GM18873 (cell line): ENCODE measurements at regions not wholly inside any gene's neighbourhood (a gene's known extent, or its start where the extent isn't known, plus 50 kb on each side); places are given as distances from the start of the nearest gene placed in this dataset.
A peak's percentile ranks its signal among the peaks of the same experiment; 100 is the strongest.
"Not testable (repeated sequence)": the region's sequence is repeated elsewhere in the genome, so short reads cannot be mapped to it uniquely, and the experiment has no call there.

Experiments
- ATAC-seq: cut with Tn5 transposase; IDR thresholded peaks from one replicate; pipeline ENCODE4 v1.9.1; 2021; ENCODE audit warnings: mild to moderate bottlenecking, moderate library complexity, moderate number of reproducible peaks; ENCODE audit not compliant: unreplicated experiment, low FRiP score

DNA sequence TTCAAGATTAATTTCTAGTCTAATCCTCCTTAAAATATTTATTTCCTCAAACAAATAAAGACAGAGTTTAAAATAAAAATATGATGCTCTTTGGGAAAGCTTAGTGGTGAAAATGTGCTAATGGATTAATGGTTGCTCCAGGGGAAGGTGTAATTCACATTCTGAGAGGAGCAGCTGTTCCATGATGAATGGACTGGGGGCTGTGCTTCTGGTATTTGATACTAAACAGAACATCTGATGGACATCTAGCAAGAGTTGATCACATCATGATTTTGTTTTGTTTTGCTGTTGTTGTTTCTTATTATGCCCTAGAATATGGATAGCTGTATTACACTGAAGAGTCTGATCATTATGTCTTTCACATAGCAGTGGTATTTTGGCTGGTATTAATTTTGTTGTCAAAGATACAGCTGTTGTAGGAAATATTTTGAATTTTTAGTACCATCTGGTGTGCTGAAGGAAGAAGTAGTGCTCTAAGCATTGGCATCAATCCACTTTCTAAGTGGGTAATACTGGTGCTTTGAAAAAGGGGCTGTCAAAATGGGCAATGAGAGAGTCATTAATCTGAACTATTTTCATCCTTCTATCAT is 296.4 kb downstream of the ADAMTS20 start:
- no peak for ATAC-seq

DNA sequence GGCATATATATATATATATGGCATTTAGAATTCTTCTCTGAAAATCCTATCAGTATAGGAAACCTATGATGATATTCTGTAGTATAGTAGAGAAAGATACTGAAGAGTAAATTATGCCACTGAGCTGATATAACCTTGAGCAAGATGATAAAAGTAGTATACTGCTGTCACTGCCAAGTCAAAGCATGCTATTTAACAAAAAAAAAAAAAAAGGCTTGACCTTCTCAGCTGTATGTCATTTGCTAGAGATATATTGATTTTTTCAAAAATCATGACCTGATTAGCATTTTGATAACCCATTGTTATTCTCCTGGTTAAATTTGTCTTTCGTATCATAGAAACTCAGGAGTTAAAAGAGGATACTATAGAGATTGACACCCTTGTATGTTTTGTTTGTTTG is 299.4 kb downstream of the ADAMTS20 start:
- ATAC-seq: no peak

DNA sequence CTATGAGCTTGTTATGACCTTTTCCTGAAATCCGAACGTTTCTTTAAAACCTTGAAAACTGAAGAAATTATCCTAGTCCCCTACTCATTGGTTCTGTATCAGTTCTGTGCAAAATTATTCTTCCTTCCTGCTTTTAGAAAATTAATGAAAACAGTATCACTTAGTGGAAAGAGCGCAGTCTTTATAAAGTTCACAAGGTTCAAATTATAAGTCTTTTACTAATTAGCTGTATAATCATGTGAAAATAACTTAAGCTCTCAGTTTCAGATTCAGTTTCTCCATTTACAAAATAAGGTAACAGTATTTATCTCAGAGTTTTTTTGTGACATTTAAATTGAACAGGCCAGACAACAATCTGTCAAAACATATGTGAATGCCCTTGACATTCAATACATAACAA is 306.1 kb downstream of the ADAMTS20 start:
- no peak for ATAC-seq

DNA sequence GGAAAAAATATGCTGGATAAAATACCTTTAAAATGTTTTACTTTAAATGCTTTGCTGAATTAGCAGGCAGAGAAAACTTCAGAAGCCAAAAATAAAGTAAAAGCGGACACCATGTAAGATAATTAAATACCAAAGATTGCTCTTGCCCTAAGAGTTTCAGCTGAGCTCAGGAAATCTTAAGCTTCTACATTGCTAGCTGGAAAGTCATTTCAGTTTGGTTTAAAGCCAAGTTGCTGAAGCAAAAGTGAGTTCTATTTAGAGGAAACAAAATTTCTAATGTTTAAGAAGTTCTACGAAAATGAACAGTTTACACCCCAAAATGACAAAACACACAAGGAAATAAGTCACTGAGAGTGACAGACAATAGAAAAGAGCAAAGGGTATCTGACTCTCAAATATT is 310.0 kb downstream of the ADAMTS20 start:
- no peak for ATAC-seq

DNA sequence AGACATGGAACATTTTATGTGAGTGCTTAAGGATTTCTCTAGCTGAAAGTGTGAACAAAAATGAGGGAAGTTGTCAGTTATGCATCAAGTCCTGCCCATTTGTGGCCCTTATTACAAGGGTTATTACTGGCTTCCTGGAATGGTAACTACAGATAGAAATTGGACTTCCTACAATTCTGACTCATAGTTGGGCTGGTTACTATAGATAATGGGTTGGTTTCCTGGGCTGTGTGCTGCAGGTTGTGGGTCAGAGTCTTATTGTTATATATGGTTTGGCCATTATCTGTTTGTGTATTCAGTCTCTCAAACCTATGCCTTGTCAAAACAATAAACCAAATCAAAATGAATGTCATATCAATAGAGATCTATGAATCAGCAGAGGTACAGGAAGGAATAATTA is 313.7 kb downstream of the ADAMTS20 start:
- no peak for ATAC-seq

DNA sequence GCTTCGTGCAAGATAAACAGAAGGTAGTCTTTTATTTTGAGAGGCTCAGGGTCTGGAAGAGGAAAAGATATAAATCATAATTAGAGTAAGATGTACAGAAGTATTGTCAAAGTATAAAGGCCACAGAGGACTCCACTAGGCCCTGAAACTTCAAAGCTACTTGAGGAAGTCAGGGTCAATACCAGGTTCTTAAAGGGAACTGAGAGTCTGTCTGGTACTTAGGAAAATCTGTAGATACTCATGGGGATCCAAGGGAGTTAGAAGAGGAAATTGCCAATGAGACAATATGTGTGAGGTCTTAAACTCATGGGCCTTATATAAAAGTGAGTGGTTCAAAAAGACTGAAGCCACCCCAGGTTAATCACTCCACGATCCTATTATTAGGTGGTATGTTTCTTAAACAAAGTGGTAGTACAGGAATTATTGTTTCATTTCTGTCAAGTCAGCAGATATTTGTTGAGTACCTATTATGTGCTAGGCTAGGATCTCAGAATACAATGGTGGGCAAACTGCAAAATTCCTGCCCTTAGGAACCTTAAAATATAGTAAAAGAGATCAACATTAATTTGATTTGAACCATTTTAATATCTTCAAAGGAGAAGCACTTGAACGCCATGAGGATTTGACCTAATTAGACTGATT is 314.6 kb downstream of the ADAMTS20 start:
- ATAC-seq: no peak

DNA sequence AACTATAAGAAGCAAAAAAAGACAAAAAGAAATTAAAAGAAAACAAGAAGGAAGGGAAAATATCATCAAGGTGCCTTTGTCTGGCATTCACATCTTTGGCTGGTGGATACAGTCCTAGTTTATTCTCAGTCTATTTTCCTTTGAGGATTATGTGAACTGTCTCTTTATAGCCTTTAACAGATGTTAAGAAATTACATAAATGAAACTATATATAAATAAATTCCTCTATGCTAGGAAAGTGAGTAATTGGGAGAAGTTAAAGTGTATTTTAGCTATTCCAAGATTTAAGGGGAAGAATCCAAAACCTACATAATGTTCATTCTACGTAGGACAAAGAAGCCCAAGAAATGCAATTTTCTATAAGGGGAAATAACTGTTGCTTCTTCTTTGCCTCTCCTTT is 316.3 kb downstream of the ADAMTS20 start:
- no peak for ATAC-seq

DNA sequence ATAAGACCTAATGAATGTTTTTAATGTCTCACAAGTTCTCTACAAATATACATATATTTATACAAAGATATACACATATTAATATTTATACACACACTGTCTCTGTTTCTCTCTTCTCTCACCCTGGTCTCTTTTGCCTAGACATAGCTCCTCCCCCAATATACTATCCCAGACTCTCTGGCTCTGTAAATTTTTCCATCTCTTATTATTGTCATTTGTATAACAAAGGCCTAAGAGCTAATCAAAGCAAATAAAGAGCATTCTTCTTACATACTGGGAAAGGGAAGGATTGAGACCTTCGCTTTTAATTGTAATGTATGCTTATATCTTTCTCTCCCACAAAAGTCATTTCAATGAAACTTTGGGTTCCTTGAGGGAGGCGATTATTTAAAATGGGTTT is 318.1 kb downstream of the ADAMTS20 start:
- no peak for ATAC-seq

DNA sequence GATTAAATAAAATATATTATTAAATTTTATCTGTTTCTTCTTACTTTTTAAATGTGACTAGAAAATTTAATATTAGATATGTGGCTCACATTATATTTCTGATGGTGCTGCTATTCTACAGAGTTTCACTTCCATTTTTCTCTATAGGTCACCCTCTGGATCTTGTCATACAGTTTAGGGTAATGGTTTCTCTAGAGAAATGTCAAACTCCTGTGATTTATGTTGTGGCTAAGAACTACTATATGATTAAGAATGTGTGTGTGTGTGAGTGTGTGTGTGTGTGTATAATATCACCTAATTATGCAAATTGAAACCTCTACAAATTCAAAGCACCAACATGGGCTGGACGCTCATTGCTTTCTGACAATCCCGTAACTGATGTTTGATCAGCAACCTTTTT is 325.9 kb downstream of the ADAMTS20 start:
- no peak for ATAC-seq

DNA sequence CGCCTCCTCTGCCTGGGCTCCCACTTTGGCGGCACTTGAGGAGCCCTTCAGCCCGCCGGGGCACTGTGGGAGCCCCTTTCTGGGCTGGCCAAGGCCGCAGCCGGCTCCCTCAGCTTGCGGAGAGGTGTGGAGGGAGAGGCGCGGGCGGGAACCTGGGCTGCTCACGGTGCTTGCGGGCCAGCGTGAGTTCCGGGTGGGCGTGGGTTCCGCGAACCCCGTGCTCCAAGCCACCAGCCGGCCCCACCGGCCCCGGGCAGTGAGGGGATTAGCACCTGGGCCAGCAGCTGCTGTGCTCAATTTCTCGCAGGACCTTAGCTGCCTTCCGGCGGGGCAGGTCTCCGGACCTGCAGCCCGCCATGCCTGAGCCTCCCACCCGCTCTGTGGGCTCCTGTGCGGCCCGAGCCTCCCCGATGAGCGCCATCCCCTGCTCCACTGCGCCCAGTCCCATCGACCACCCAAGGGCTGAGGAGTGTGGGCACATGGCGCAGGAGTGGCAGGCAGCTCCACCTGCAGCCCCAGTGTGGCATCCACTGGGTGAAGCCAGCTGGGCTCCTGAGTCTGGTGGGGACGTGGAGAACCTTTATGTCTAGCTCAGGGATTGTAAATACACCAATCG is 327.7 kb downstream of the ADAMTS20 start:
- not testable (repeated sequence) for ATAC-seq

DNA sequence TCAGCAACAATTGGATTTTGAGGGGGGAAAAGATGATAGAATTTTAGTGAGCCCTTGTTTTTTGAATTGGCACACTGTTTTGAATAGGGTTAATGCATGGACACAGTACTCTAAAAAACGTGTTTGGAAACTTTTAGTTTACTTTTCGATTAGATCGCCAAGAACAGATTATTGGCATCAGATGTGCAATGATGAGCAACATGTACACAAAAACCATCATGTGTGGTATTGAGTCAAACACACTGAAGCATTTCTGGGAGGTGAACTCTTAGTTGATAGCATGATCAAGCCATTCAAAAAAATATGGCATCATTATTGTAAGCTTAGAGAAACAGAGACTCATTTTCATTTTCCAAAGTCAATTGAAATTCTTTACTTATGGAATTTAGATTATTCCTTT is 329.2 kb downstream of the ADAMTS20 start:
- no peak for ATAC-seq

DNA sequence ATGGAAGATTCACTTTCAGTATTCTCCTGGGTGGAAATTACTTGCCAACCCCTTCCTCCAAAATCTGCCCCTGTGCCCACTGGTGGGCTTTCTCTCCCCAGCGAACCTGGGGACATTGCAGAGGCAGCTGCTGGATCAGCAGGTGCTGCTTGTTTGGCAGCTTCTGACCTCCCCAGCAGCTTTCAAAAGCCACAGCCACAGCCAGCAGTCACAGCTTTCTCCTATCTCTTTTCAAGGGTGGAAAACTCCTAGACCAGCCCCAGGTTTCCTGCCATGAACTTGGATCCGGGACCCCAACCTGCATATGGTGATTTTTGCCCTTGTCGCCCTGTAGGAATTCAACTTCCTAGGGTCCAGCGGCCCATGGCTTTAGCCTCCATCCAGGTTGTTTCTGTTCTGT is 330.8 kb downstream of the ADAMTS20 start:
- ATAC-seq: no peak

DNA sequence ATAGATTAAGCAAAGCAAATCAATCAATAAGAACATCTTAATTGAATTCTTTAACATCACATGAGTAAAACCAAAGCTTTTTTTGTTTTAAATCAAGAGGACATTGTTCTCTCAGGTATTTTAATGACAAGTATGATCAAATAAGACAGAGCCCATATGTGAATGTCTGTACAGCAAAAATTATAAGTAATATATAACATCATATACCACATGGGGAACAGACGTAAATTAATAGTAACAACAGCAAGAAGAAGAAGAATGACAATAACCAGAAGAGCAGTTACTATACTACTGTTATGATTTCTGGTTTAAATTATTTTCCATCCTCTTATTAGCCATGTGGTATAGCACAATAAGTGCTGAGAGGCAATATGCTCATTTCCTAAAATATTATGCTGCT is 335.5 kb downstream of the ADAMTS20 start:
- ATAC-seq: no peak

DNA sequence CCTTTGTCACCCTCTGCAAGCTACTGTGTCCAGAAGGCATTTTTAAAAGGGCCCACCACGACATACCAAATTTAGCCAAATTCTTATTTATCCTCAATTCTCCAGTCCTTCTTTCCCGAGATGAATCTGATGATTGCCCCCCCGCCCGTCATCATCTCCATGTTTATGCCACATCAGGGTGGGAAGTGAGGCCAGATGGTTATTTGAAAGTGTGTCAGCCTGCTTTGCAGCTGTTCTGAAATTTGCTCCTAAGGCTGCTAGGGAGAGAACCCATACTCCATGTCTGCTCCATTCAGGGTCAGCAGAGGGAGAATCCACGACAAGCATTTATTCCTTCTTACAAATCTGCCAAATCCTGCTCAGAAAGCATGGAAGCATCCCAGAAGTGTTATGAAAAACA is 337.8 kb downstream of the ADAMTS20 start:
- no peak for ATAC-seq

DNA sequence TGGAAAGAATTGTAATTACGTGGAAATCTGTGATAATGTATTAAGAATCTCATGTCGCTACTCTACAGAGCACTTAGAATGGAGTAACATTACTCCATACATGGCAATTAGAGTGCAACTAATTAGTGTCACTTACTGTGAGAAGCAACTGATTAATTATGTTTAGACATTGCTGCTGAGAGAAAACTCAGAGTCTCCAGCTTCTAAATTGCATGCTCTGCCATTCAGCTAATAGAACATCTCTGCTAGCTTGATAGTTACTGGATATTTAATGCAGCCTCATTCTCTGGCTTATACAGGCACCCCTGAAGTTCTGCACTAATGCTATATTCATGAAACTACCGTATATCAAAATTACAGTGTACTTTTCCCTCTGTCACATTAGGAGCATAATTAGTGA is 338.4 kb downstream of the ADAMTS20 start:
- no peak for ATAC-seq

DNA sequence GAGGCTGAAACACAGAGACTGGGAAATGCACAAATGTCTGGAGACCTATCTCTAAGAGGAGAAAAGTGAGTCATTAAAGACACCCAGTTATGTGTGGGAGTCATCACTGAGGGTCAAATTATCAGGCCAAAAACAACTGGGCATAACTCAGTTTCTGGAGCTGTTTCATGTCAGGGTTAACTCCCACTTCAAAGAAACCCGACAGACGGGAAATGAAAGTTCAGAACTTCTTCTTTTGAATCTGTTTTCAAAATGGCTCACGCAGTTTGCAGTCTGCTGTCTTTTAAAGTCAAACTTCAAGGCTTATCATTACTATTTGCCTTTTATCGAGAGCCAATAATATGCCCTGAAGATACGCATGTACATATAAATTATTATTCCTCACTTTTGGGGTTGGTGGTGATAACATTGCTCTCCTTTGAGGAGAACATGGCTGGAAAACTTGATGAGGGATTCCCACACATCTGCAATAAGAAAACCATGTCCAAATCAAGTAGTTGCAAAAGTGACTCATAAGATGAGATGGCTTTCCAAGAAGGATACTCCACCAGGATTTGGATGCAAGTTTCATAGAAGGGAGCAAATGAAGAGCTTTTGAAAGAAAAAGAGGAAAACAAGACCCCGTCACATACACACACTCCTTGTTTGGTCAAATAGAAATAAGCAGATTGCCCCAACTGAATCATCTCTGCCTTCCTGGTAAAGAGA is 341.4 kb downstream of the ADAMTS20 start:
- ATAC-seq: peak; percentile 93

DNA sequence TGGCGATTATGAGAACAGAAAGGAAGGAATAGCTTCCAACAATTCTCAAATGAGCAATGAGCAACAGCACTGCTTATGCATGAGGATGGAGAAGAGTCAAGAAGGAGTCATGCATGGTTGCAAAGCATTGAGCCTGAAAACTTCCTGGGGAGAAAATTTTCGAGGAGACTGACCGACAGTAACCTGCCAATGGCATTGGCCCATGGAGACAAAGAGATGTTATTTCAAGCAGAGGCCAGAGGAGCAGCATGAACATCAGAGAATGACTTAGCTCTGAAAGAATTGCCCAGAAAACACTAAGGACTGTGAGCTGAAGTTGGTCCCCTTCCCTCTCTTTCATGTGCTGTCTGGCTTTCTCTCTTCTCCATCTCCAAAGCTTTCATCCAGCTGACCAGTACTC is 343.4 kb downstream of the ADAMTS20 start:
- ATAC-seq: no peak

DNA sequence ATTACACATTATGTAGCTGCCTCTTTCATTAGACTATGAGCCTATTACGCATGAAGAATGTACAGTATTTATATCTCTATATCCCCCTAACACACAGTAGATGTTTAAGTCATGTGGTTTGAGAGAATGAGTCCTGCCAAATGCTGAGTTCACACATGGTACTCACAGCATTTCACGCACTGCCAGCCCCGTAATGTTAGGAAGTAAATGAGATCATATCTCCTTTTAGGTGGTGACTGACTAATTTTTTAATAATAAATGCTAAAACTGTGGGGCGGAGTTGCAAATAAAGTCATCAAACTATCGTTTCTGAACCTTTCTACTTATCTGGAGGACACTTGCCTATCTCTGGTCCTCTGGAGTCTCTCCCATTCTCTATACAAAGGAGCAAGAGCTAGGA is 343.8 kb downstream of the ADAMTS20 start:
- no peak for ATAC-seq

DNA sequence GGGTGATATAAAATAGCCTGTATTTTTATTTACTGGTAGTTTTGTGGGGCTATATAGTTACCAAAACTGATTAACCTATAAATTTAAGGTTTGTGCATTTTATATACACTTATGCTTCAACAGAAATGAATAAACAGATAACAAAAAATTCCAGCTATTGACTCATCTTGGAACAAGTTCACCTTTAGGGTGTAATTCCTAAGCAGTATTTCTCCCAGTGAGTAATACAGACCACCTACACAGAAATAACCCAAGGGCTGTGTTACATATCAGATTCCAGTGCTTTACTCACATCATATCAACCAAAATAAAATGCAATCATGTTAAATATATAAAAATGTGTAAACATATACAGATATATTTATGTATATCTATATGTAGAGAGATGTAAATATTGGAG is 345.6 kb downstream of the ADAMTS20 start:
- no peak for ATAC-seq

DNA sequence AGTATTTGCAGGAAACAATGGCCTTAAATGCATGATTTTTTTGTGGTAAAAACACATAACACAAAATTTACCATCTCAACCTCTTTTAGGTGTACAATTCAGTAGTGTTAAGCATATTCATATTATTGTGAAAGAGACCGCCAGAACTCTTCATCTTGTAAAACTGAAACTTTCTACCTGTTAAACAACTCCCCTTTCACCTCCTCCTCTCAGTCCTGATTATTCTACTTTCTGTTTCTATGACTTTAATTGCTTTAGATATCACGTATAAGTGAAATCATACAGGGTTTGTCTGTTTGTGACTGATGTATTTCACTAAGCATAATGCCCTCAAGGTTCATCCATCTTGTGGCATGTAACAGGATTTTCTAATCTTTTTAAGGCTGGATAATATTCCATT is 353.4 kb downstream of the ADAMTS20 start:
- ATAC-seq: no peak

DNA sequence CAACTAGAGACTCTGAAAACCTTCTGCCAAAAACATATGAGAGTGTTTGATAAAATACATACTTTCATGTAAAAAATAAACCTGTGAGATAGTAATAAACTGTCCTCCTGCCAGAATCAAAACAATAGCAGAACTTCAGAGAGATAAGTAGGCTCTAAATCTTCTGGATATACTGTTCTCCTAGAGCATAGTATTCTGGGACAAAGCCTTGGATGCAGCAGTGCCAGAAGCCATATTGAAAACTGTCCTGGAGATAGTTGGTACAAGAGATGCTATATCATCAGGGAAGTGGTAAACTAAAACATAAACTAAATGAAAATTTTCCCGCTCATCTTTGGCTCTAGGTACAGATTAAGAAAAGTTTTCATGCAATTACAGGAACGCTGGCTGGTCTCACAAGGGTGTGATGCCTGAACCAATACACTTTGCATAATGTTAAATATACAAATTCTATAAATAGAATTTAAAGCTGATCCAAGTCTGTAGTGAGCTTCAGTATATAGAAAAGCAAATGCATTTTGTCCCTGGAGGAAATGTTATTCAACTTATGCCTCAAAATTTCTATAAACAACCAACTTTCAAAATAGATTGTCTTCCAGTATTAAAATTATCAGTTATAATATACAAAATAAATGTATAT is 355.6 kb downstream of the ADAMTS20 start:
- no peak for ATAC-seq
